Activated naive CD8-positive, alpha-beta T cell (primary cell): ENCODE measurements at regions not wholly inside any gene's neighbourhood (a gene's known extent, or its start where the extent isn't known, plus 50 kb on each side); places are given as distances from the start of the nearest gene placed in this dataset.

ENCODE experiments used
- H3K27ac Mint-ChIP-seq: one replicate; pipeline ENCODE4 v1.8.0; 2021; ENCODE audit warnings: mixed read lengths
- H3K27me3 Mint-ChIP-seq: one replicate; pipeline ENCODE4 v1.8.0; 2021; ENCODE audit warnings: mixed read lengths
- H3K36me3 Mint-ChIP-seq: one replicate; pipeline ENCODE4 v1.8.0; 2021; ENCODE audit warnings: mixed read lengths
- H3K4me1 Mint-ChIP-seq: one replicate; pipeline ENCODE4 v1.8.0; 2021; ENCODE audit warnings: low read depth, mixed read lengths
- H3K4me3 Mint-ChIP-seq: one replicate; pipeline ENCODE4 v1.8.0; 2021; ENCODE audit warnings: mild to moderate bottlenecking, mixed read lengths
- H3K9me3 Mint-ChIP-seq: one replicate; pipeline ENCODE4 v1.8.0; 2021; ENCODE audit warnings: low read depth, mixed read lengths

GRCh38 chr3:182349951-182350517 is 443.3 kb upstream of the ATP11B start:
- no peak overlapping the region for H3K27ac Mint-ChIP-seq
- H3K4me1 Mint-ChIP-seq: no peaks in the 10 kb centered on the region
- no peaks in the 10 kb centered on the region for H3K36me3 Mint-ChIP-seq
- peaks cover 1% of the 10 kb centered on the region for H3K27me3 Mint-ChIP-seq
- H3K4me3 Mint-ChIP-seq: no peak overlapping the region
- H3K9me3 Mint-ChIP-seq: no peaks in the 10 kb centered on the region

- H3K27me3 Mint-ChIP-seq: peaks cover 1% of the 10 kb centered on the region
- no peak overlapping the region for H3K4me3 Mint-ChIP-seq
- H3K27ac Mint-ChIP-seq: no peak overlapping the region
- no peaks in the 10 kb centered on the region for H3K9me3 Mint-ChIP-seq
- no peaks in the 10 kb centered on the region for H3K4me1 Mint-ChIP-seq
- no peaks in the 10 kb centered on the region for H3K36me3 Mint-ChIP-seq
Observed at GRCh38 chr3:182357928-182358327, 435.4 kb upstream of the ATP11B start.

- H3K9me3 Mint-ChIP-seq: no peaks in the 10 kb centered on the region
Observed at GRCh38 chr3:182364323-182364722, 429.0 kb upstream of the ATP11B start.

DNA sequence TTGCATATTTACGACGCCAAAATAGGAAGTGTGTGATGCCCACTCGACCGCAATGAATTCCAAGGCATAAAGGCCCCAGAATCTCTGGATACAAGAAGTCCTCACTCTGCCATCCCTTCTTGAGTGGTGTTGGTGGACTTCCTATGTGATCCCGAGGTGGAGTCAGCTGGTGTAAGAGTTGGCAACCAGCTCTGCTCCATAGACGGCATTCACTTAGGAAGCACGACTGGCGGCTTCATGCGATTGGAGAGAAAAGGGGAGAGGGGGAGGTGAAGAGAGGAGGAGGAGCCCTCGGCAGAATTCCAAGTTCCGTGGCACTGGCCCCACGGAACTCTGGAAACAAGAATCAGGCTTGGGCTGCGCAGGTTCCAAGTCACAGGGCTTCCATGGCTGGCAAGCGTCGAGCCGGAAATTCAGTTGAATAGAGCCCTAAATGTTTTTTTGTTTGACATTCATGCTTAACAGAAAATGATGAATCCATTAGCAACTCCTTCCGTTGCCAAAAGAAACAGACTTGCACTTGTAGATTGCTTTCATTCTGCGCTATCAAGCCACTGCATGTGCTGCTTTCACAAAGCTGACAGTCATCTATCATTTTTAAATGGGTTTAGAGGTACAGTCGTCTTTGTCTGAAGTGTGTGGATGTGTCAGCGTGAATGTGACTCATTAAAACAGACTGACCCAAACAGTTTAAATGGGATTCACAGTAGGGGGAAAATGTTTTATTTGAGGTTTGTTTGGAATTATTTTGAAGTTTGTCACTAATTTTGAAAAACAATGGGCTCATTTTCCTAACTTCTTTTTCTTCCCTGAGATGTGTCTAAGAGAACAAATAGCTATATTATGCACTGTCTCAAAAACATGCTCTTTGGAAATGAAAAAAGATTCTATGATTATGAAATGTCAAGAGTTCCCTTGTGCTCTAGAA is 428.3 kb upstream of the ATP11B start:
- Mint-ChIP-seq H3K27me3 (peaks cover 1% of the 10 kb centered on the region), H3K36me3 (no peaks in the 10 kb centered on the region), H3K27ac (no peak overlapping the region), H3K4me1 (no peaks in the 10 kb centered on the region), H3K4me3 (no peak overlapping the region), H3K9me3 (no peaks in the 10 kb centered on the region)

More at GRCh38 chr3:182364323-182364722, 429.0 kb upstream of the ATP11B start:
- Mint-ChIP-seq H3K36me3 (no peaks in the 10 kb centered on the region), H3K27ac (no peak overlapping the region), H3K27me3 (peaks cover 1% of the 10 kb centered on the region), H3K4me3 (no peak overlapping the region), H3K4me1 (no peaks in the 10 kb centered on the region)

- Mint-ChIP-seq H3K4me3 (no peak overlapping the region), H3K9me3 (peaks cover 4% of the 10 kb centered on the region), H3K27me3 (no peaks in the 10 kb centered on the region), H3K4me1 (no peaks in the 10 kb centered on the region), H3K27ac (no peak overlapping the region), H3K36me3 (no peaks in the 10 kb centered on the region)
Observed at GRCh38 chr3:182366746-182367145, 426.6 kb upstream of the ATP11B start.

- Mint-ChIP-seq H3K4me3 (no peak overlapping the region), H3K9me3 (peaks cover 4% of the 10 kb centered on the region), H3K27me3 (no peaks in the 10 kb centered on the region), H3K36me3 (no peaks in the 10 kb centered on the region), H3K4me1 (no peaks in the 10 kb centered on the region), H3K27ac (no peak overlapping the region)
Observed at GRCh38 chr3:182369861-182370260, 423.4 kb upstream of the ATP11B start.

DNA sequence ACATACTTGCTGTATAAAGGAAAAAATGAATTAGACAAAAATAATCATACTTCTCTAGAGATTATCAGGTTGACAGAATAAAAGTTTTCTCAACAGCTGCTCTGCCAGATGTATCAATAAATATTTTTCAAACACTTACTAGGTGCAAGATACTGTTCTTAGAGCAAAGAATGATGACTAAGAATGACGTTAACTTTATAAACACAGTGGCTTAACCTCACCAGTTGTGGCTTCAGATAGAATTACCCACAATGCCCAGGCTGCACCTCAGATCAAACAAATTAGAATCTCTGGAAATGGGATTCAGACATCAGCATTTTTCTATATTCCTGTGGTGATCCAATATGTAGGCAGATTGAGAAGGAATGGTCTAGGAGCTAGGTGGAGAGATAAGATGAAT is 422.4 kb upstream of the ATP11B start:
- Mint-ChIP-seq H3K9me3 (peaks cover 4% of the 10 kb centered on the region), H3K36me3 (no peaks in the 10 kb centered on the region), H3K4me3 (no peak overlapping the region)

DNA sequence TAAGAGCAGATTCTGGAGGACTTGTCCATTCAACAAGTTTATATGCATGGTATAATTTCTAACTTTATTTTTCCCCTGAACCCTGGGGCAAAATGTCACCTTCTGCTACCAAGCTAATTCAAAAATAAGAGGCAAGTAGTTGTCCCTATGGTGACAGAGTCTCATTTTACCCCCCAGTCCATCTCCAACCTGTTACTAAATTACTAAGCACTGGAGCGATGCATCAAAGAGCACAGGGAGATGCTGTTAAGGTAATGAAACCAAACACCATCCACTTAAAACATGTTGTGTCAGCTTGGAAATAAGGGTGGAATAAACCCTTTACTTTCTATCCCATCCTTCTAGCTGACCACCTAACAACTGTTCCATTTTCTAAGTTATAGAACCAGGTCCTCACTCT is 417.4 kb upstream of the ATP11B start:
- no peaks in the 10 kb centered on the region for H3K27me3 Mint-ChIP-seq
- H3K9me3 Mint-ChIP-seq: peaks cover 4% of the 10 kb centered on the region
- no peak overlapping the region for H3K27ac Mint-ChIP-seq

More for the DNA sequence above, 422.4 kb upstream of the ATP11B start:
- Mint-ChIP-seq H3K27ac (no peak overlapping the region), H3K4me1 (no peaks in the 10 kb centered on the region), H3K27me3 (no peaks in the 10 kb centered on the region)

DNA sequence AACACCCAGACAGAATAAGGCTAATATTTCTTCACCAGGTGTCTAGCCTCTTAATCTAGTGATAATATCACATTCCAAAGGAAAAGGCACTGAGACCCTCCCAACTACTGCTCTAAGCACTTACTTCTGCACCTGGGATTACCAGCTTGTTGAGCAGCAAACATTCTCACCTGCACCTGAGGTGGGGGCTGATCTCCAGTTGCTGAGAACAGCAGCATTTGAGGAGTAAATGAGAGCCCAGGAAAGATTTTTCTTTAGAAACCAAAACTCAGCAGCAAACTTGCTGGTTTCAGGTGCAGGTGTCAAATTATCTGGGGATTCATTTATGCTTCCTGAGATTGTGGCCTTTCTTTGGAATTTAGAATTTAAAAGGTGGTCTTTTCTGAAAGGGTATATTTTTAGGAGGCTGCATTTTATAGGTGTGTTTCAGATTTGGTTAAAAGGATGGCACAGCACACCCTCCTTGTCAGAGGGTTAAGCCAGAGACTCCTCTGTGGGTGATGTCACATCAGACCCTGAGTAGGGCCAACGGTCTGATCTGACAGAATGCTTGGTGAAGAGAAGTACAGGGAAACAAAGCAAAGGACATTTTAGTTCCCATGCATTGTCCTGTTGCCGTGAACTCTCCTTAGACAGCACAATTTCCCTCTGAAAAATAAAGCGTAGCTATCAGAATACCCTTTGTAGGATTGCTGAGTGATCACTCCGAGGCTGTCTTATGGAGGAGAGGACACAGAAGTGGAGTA is 411.0 kb upstream of the ATP11B start:
- Mint-ChIP-seq H3K36me3 (no peaks in the 10 kb centered on the region), H3K4me3 (no peak overlapping the region), H3K9me3 (no peaks in the 10 kb centered on the region), H3K27ac (no peak overlapping the region), H3K27me3 (no peaks in the 10 kb centered on the region), H3K4me1 (no peaks in the 10 kb centered on the region)

More for the DNA sequence above, 417.4 kb upstream of the ATP11B start:
- H3K4me3 Mint-ChIP-seq: no peak overlapping the region
- H3K36me3 Mint-ChIP-seq: no peaks in the 10 kb centered on the region
- H3K4me1 Mint-ChIP-seq: no peaks in the 10 kb centered on the region

DNA sequence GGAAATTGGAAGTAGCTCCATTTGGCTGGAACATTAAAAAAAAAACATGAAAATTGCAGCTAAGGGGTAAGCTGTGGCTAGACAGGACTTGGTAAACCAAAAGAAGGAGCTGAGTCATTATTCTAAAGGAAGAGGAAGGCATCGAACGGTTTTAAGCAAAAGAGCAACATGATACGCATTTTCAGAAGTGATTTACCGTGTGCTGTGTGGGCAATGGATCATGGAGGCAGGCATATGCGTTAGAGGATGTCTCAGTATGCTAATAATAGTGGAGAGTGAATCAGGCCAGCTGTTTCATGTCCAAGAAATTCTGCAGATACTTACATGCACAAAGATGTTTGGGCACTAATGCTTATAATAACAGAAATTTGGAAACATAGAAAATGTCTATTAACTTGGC is 409.1 kb upstream of the ATP11B start:
- H3K4me3 Mint-ChIP-seq: no peak overlapping the region
- no peaks in the 10 kb centered on the region for H3K36me3 Mint-ChIP-seq

GRCh38 chr3:182385356-182385755 is 407.9 kb upstream of the ATP11B start:
- H3K36me3 Mint-ChIP-seq: no peaks in the 10 kb centered on the region
- no peak overlapping the region for H3K4me3 Mint-ChIP-seq
- H3K9me3 Mint-ChIP-seq: no peaks in the 10 kb centered on the region
- H3K27ac Mint-ChIP-seq: no peak overlapping the region
- no peaks in the 10 kb centered on the region for H3K27me3 Mint-ChIP-seq
- no peaks in the 10 kb centered on the region for H3K4me1 Mint-ChIP-seq

More for the DNA sequence above, 409.1 kb upstream of the ATP11B start:
- Mint-ChIP-seq H3K9me3 (no peaks in the 10 kb centered on the region), H3K27ac (no peak overlapping the region), H3K27me3 (no peaks in the 10 kb centered on the region), H3K4me1 (no peaks in the 10 kb centered on the region)

GRCh38 chr3:182388506-182388905 is 404.8 kb upstream of the ATP11B start:
- Mint-ChIP-seq H3K4me3 (no peak overlapping the region), H3K27ac (no peak overlapping the region), H3K36me3 (no peaks in the 10 kb centered on the region), H3K27me3 (no peaks in the 10 kb centered on the region), H3K4me1 (no peaks in the 10 kb centered on the region), H3K9me3 (no peaks in the 10 kb centered on the region)

DNA sequence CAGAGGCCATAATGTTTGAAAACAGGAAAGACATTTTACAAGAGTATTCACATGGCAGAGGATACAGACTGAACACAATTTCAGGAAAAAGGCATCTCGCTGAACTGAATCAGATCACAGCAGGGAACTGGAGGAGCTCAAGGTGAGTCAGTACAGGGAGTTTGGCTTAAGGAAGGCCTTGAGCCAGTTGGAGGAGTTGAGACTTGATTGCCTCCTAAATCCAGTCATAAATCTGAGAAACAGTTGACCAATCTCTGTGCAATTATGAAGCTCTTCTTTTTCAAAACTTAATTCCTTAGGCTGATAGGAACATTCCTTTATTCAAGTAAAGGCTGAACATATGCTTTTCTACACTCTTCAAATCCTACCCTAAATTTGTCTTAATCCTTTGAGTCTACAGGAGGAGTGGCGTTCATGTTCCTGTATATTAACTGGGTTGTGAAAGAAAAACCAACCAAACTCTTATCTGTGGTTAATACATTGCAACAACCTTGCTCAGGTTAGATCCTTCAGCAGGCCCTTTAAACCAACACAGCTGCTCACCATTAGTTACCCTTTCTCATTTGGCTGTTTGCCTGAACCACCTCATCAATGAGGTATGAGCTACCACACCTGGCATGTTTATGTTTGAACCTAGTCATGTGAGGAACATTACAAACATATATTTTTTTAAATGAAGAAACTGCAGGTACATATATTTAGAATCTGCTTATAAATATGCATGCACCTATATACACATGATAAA is 404.1 kb upstream of the ATP11B start:
- no peaks in the 10 kb centered on the region for H3K9me3 Mint-ChIP-seq
- H3K27me3 Mint-ChIP-seq: no peaks in the 10 kb centered on the region
- no peaks in the 10 kb centered on the region for H3K4me1 Mint-ChIP-seq
- no peaks in the 10 kb centered on the region for H3K36me3 Mint-ChIP-seq
- H3K27ac Mint-ChIP-seq: no peak overlapping the region
- H3K4me3 Mint-ChIP-seq: no peak overlapping the region

DNA sequence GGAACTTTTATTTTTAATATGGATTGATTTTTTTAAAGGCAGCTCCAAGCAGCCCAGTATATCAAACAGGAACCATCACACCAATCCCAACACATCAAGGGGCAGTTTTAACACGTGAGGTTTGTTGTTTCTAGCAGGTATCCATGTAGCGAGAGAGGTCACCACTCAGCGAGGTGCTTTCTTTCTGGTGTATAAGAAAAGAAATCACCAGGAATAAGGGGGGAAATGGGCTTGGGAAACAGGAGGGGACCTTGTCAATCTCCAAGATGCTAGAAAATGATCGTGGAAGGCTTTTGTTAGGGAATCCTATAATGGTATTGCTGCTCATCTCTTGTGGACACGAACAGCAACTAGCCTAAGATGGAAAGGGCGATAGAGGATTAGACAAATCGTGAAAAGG is 402.9 kb upstream of the ATP11B start:
- Mint-ChIP-seq H3K27me3 (no peaks in the 10 kb centered on the region), H3K27ac (no peak overlapping the region), H3K36me3 (no peaks in the 10 kb centered on the region), H3K4me1 (no peaks in the 10 kb centered on the region), H3K4me3 (no peak overlapping the region), H3K9me3 (no peaks in the 10 kb centered on the region)
